ENCODE measurements at regions not wholly inside any gene's neighbourhood (a gene's known extent, or its start where the extent isn't known, plus 50 kb on each side); places are given as distances from the start of the nearest gene placed in this dataset.

GRCh38 chr4:187207931-187208330, 484.3 kb upstream of the FAT1 start:
- H3K9ac ChIP-seq (ENCODE audit: low read length), result no peak overlapping the region
- no peak overlapping the region for H3K27ac ChIP-seq (ENCODE audit: low read depth, low read length)
- H3K4me3 ChIP-seq (ENCODE audit: insufficient read depth, low read length, poor library complexity, severe bottlenecking), result no peak overlapping the region
- H2AFZ ChIP-seq (ENCODE audit: low read depth, low read length, severe bottlenecking), result no peak overlapping the region
- H4K20me1 ChIP-seq (ENCODE audit: low read depth, low read length), result no peaks in the 10 kb centered on the region
- TF ChIP-seq CTCF (IDR thresholded peaks at IDR 0.05; ENCODE audit: insufficient read depth, low read length, poor library complexity, severe bottlenecking), result no peak
- TF ChIP-seq EZH2phosphoT487 (conservative IDR thresholded peaks at IDR 0.05; ENCODE audit: low read length), result no peak
- no peaks in the 10 kb centered on the region for H3K9me2 ChIP-seq (replicated peaks; ENCODE audit: insufficient read depth, low read length)
- no peak overlapping the region for H3K4me2 ChIP-seq (ENCODE audit: low read depth, low read length, poor library complexity, severe bottlenecking)
- no peaks in the 10 kb centered on the region for H3K9me3 ChIP-seq (ENCODE audit: insufficient read depth, low read length)
- H3K27me3 ChIP-seq (ENCODE audit: low read length), result no peaks in the 10 kb centered on the region
- H3K36me3 ChIP-seq (ENCODE audit: low read length), result no peaks in the 10 kb centered on the region
- no peaks in the 10 kb centered on the region for H3K79me2 ChIP-seq (ENCODE audit: insufficient read depth, low read length)
- H3F3A ChIP-seq (ENCODE audit: insufficient read depth), result no peaks in the 10 kb centered on the region

- Histone ChIP-seq H3K4me2 (ENCODE audit: low read depth, low read length, poor library complexity, severe bottlenecking) (no peak overlapping the region), H3K9me2 (replicated peaks; ENCODE audit: insufficient read depth, low read length) (no peaks in the 10 kb centered on the region), H3K9ac (ENCODE audit: low read length) (no peak overlapping the region), H3K27ac (ENCODE audit: low read depth, low read length) (no peak overlapping the region), H3K79me2 (ENCODE audit: insufficient read depth, low read length) (no peaks in the 10 kb centered on the region), H3K27me3 (ENCODE audit: low read length) (no peaks in the 10 kb centered on the region), H4K20me1 (ENCODE audit: low read depth, low read length) (no peaks in the 10 kb centered on the region), H3F3A (ENCODE audit: insufficient read depth) (no peaks in the 10 kb centered on the region), H3K36me3 (ENCODE audit: low read length) (no peaks in the 10 kb centered on the region), H2AFZ (ENCODE audit: low read depth, low read length, severe bottlenecking) (no peak overlapping the region), H3K9me3 (ENCODE audit: insufficient read depth, low read length) (no peaks in the 10 kb centered on the region), H3K4me3 (ENCODE audit: insufficient read depth, low read length, poor library complexity, severe bottlenecking) (no peak overlapping the region)
- no peak for TF ChIP-seq CTCF (IDR thresholded peaks at IDR 0.05; ENCODE audit: insufficient read depth, low read length, poor library complexity, severe bottlenecking)
- no peak for TF ChIP-seq EZH2phosphoT487 (conservative IDR thresholded peaks at IDR 0.05; ENCODE audit: low read length)
These were observed 485.0 kb upstream of the FAT1 start for GRCh38 chr4:187208651-187209050.

GRCh38 chr4:187209921-187210613, 486.4 kb upstream of the FAT1 start:
- no peak overlapping the region for H3K4me2 ChIP-seq (ENCODE audit: low read depth, low read length, poor library complexity, severe bottlenecking)
- no peaks in the 10 kb centered on the region for H3K9me2 ChIP-seq (replicated peaks; ENCODE audit: insufficient read depth, low read length)
- no peaks in the 10 kb centered on the region for H3F3A ChIP-seq (ENCODE audit: insufficient read depth)
- no peak overlapping the region for H3K4me3 ChIP-seq (ENCODE audit: insufficient read depth, low read length, poor library complexity, severe bottlenecking)
- H3K27ac ChIP-seq (ENCODE audit: low read depth, low read length), result no peak overlapping the region
- no peak overlapping the region for H3K9ac ChIP-seq (ENCODE audit: low read length)
- H4K20me1 ChIP-seq (ENCODE audit: low read depth, low read length), result no peaks in the 10 kb centered on the region
- no peak for TF ChIP-seq CTCF (IDR thresholded peaks at IDR 0.05; ENCODE audit: insufficient read depth, low read length, poor library complexity, severe bottlenecking)
- no peak for TF ChIP-seq EZH2phosphoT487 (conservative IDR thresholded peaks at IDR 0.05; ENCODE audit: low read length)
- no peaks in the 10 kb centered on the region for H3K79me2 ChIP-seq (ENCODE audit: insufficient read depth, low read length)
- H3K9me3 ChIP-seq (ENCODE audit: insufficient read depth, low read length), result no peaks in the 10 kb centered on the region
- H3K27me3 ChIP-seq (ENCODE audit: low read length), result no peaks in the 10 kb centered on the region
- no peak overlapping the region for H2AFZ ChIP-seq (ENCODE audit: low read depth, low read length, severe bottlenecking)
- no peaks in the 10 kb centered on the region for H3K36me3 ChIP-seq (ENCODE audit: low read length)

Measured in SU-DHL-6 (cell line).